GM23338 (cell line): ENCODE measurements at regions not wholly inside any gene's neighbourhood (a gene's known extent, or its start where the extent isn't known, plus 50 kb on each side); places are given as distances from the start of the nearest gene placed in this dataset.

Experiments used
- ATAC-seq: fragments of 200-7000 bp; cut with Tn5 transposase; 3 replicates; pipeline ENCODE4 v1.9.1; 2020
- DNase-seq: peaks from one replicate; pipeline ENCODE4 v3.0.0-alpha.2; 2015; ENCODE audit warnings: low spot score
- H2AFZ ChIP-seq: fragments of 200-600 bp; sonication (generic); 2 replicates; pipeline ENCODE4 v1.8.0; 2016; ENCODE audit warnings: antibody characterized with exemption, mild to moderate bottlenecking, moderate library complexity
- H3F3A ChIP-seq: fragments of 200-600 bp; sonication (generic); replicated peaks from 2 replicates; pipeline ENCODE4 v1.8.0; 2017; ENCODE audit warnings: antibody characterized with exemption, mixed run types, low read depth
- H3K27ac ChIP-seq: fragments of 200-600 bp; sonication (generic); 2 replicates; pipeline ENCODE4 v1.6.1; 2016; ENCODE audit warnings: low read depth
- H3K27me3 ChIP-seq: fragments of 200-600 bp; sonication (generic); 2 replicates; pipeline ENCODE4 v1.8.0; 2016; ENCODE audit warnings: mild to moderate bottlenecking, mixed run types, moderate library complexity; ENCODE audit not compliant: insufficient read depth
- H3K36me3 ChIP-seq: fragments of 200-600 bp; sonication (generic); 2 replicates; pipeline ENCODE4 v1.8.0; 2016; ENCODE audit warnings: mild to moderate bottlenecking; ENCODE audit not compliant: insufficient read depth
- H3K4me1 ChIP-seq: fragments of 200-600 bp; sonication (generic); 2 replicates; pipeline ENCODE4 v1.8.0; 2016; ENCODE audit warnings: mild to moderate bottlenecking, moderate library complexity; ENCODE audit not compliant: insufficient read depth
- H3K4me2 ChIP-seq: fragments of 200-600 bp; sonication (generic); 2 replicates; pipeline ENCODE4 v1.7.1; 2017; ENCODE audit warnings: mixed run types
- H3K4me3 ChIP-seq: fragments of 200-600 bp; sonication (generic); 2 replicates; pipeline ENCODE4 v1.6.1; 2016; ENCODE audit warnings: mixed run types
- H3K79me2 ChIP-seq: fragments of 200-600 bp; sonication (generic); replicated peaks from 2 replicates; pipeline ENCODE4 v1.8.0; 2017; ENCODE audit warnings: mild to moderate bottlenecking; ENCODE audit not compliant: insufficient read depth
- H3K9me2 ChIP-seq: fragments of 200-600 bp; sonication (generic); 2 replicates; pipeline ENCODE4 v1.8.0; 2017; ENCODE audit not compliant: insufficient read depth
- H4K20me1 ChIP-seq: fragments of 200-600 bp; sonication (generic); replicated peaks from 2 replicates; pipeline ENCODE4 v1.8.0; 2017; ENCODE audit warnings: mild to moderate bottlenecking; ENCODE audit not compliant: insufficient read depth
- H3K27ac Mint-ChIP-seq: 2 replicates; pipeline ENCODE4 v1.8.0; 2020; ENCODE audit warnings: inconsistent platforms, mild to moderate bottlenecking, moderate library complexity, mixed read lengths
- H3K27me3 Mint-ChIP-seq: 3 replicates; pipeline ENCODE4 v1.8.0; 2022; ENCODE audit warnings: low read depth, mild to moderate bottlenecking, moderate library complexity, mixed read lengths, inconsistent platforms; ENCODE audit not compliant: insufficient read depth, poor library complexity
- H3K36me3 Mint-ChIP-seq: 3 replicates; pipeline ENCODE4 v1.8.0; 2021; ENCODE audit warnings: low read depth, mild to moderate bottlenecking, inconsistent platforms, moderate library complexity, mixed read lengths
- H3K4me1 Mint-ChIP-seq: 3 replicates; pipeline ENCODE4 v1.8.0; 2020; ENCODE audit warnings: mild to moderate bottlenecking, inconsistent platforms, mixed read lengths
- H3K4me3 Mint-ChIP-seq: 3 replicates; pipeline ENCODE4 v1.8.0; 2021; ENCODE audit warnings: moderate library complexity, mild to moderate bottlenecking, inconsistent platforms, mixed read lengths
- H3K9me3 Mint-ChIP-seq: 3 replicates; pipeline ENCODE4 v1.8.0; 2020; ENCODE audit warnings: moderate library complexity, mild to moderate bottlenecking, inconsistent platforms, mixed read lengths
- CREB1 ChIP-seq: fragments of 250-450 bp; sonication (Bioruptor Pico); IDR thresholded peaks from 2 replicates; pipeline ENCODE4 v1.5.0; 2020; ENCODE audit warnings: low read depth, mild to moderate bottlenecking, moderate library complexity
- CTCF ChIP-seq, 2 experiments: fragments of 200-600 bp in 1 of 2; sonication (generic) in 1 of 2; conservative IDR thresholded peaks; 2 replicates each; pipeline versions ENCODE4 v1.5.1 to v1.6.1; 2016 to 2017; ENCODE audit warnings: antibody characterized with exemption in 2 of 2, low read depth in 2 of 2, mild to moderate bottlenecking in 2 of 2, moderate library complexity in 1 of 2
- ETS1 ChIP-seq: IDR thresholded peaks from 2 replicates; pipeline ENCODE4 v1.6.1; 2016; ENCODE audit warnings: antibody characterized with exemption
- EZH2 ChIP-seq: fragments of 200-600 bp; sonication (generic); IDR thresholded peaks from one replicate; pipeline ENCODE4 v1.8.0; 2017; ENCODE audit warnings: antibody characterized with exemption, mild to moderate bottlenecking, low read depth; ENCODE audit not compliant: unreplicated experiment
- EZH2phosphoT487 ChIP-seq: fragments of 200-600 bp; sonication (generic); IDR thresholded peaks from one replicate; pipeline ENCODE4 v1.8.1; 2018; ENCODE audit warnings: antibody characterized with exemption; ENCODE audit not compliant: unreplicated experiment
- JUNB ChIP-seq: IDR thresholded peaks from one replicate; pipeline ENCODE4 v1.6.1; 2016; ENCODE audit warnings: antibody characterized with exemption; ENCODE audit not compliant: unreplicated experiment
- NANOG ChIP-seq: IDR thresholded peaks from 2 replicates; pipeline ENCODE4 v1.6.1; 2016; ENCODE audit warnings: antibody characterized with exemption, borderline replicate concordance
- POLR2AphosphoS5 ChIP-seq: IDR thresholded peaks from 2 replicates; pipeline ENCODE4 v1.6.1; 2016; ENCODE audit warnings: antibody characterized with exemption, low read depth
- REST ChIP-seq: IDR thresholded peaks from one replicate; pipeline ENCODE4 v1.6.1; 2018; ENCODE audit warnings: antibody characterized with exemption; ENCODE audit not compliant: unreplicated experiment
- STAT1 ChIP-seq: IDR thresholded peaks from one replicate; pipeline ENCODE4 v1.6.1; 2016; ENCODE audit warnings: antibody characterized with exemption; ENCODE audit not compliant: unreplicated experiment
- ZNF114 ChIP-seq: fragments of 250-450 bp; sonication (Bioruptor Pico); IDR thresholded peaks from 2 replicates; pipeline ENCODE4 v1.5.0; 2020; ENCODE audit warnings: mild to moderate bottlenecking, moderate library complexity
- ZNF331 ChIP-seq: fragments of 250-450 bp; sonication (Bioruptor Pico); IDR thresholded peaks from 2 replicates; pipeline ENCODE4 v1.5.0; 2020; ENCODE audit warnings: low read depth, mild to moderate bottlenecking, moderate library complexity
- ZNF462 ChIP-seq: fragments of 250-450 bp; sonication (Bioruptor Pico); IDR thresholded peaks from 2 replicates; pipeline ENCODE4 v1.5.0; 2020; ENCODE audit warnings: mild to moderate bottlenecking, moderate library complexity

GRCh38 chr5:5887833-5888232 is 465.4 kb downstream of the ICE1 start:
- H3K4me1 Mint-ChIP-seq: no peaks in the 10 kb centered on the region
- ATAC-seq: no peak

More at GRCh38 chr5:5887833-5888232, 465.4 kb downstream of the ICE1 start:
- no peak overlapping the region for H3K27ac Mint-ChIP-seq
- Histone ChIP-seq H3K27ac (no peak overlapping the region), H2AFZ (no peak overlapping the region), H3K4me2 (no peak overlapping the region), H4K20me1 (no peaks in the 10 kb centered on the region), H3K4me1 (no peaks in the 10 kb centered on the region), H3F3A (no peaks in the 10 kb centered on the region), H3K9me2 (no peaks in the 10 kb centered on the region), H3K4me3 (no peak overlapping the region), H3K27me3 (peaks cover 7% of the 10 kb centered on the region; the same call in 1 of the 2 replicates), H3K79me2 (no peaks in the 10 kb centered on the region), H3K36me3 (no peaks in the 10 kb centered on the region)
- H3K36me3 Mint-ChIP-seq: no peaks in the 10 kb centered on the region
- peaks cover 6% of the 10 kb centered on the region for H3K27me3 Mint-ChIP-seq
- no peak overlapping the region for H3K4me3 Mint-ChIP-seq
- no peak for TF ChIP-seq STAT1
- TF ChIP-seq ZNF114 (CRISPR knock-in tag): no peak
- TF ChIP-seq CTCF (conservative IDR thresholded peaks at IDR 0.05; ENCODE audit: low read depth in 2 of 2): no peak
- no peak for TF ChIP-seq ZNF462
- no peak for TF ChIP-seq NANOG
- no peak for TF ChIP-seq REST
- TF ChIP-seq POLR2AphosphoS5: no peak
- TF ChIP-seq EZH2: no peak
- no peak for TF ChIP-seq CREB1 (CRISPR knock-in tag)
- no peak for TF ChIP-seq ZNF331 (CRISPR knock-in tag)
- no peak for TF ChIP-seq JUNB
- TF ChIP-seq EZH2phosphoT487: no peak
- TF ChIP-seq ETS1: no peak
- no peak for DNase-seq
- H3K9me3 Mint-ChIP-seq: no peaks in the 10 kb centered on the region
